ENCODE measurements at regions not wholly inside any gene's neighbourhood (a gene's known extent, or its start where the extent isn't known, plus 50 kb on each side); places are given as distances from the start of the nearest gene placed in this dataset.

DNA sequence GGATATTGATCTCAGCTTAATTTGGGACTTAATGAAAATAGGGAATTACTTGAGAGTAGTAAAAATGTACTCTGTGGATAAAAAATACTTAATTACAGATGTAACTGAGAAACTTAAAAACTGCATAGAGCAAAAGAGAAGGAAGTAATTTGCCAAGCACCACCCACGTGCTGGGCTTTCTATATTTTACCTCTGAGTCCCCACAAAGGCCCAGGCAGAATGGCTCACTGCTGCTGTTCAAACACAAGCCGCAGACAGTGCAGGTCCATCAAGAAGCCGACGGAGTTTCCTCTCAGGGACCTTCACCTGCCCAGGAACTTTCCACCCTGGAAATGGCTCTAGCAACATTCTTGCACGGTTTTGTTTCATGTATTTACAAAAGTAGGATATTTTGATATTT, 77.2 kb upstream of the TRPM1 start:
- TF ChIP-seq POLR2A (IDR thresholded peaks at IDR 0.05) (no peak), POLR2AphosphoS5 (IDR thresholded peaks at IDR 0.05) (no peak)
- TF ChIP-seq, protein P1, sequence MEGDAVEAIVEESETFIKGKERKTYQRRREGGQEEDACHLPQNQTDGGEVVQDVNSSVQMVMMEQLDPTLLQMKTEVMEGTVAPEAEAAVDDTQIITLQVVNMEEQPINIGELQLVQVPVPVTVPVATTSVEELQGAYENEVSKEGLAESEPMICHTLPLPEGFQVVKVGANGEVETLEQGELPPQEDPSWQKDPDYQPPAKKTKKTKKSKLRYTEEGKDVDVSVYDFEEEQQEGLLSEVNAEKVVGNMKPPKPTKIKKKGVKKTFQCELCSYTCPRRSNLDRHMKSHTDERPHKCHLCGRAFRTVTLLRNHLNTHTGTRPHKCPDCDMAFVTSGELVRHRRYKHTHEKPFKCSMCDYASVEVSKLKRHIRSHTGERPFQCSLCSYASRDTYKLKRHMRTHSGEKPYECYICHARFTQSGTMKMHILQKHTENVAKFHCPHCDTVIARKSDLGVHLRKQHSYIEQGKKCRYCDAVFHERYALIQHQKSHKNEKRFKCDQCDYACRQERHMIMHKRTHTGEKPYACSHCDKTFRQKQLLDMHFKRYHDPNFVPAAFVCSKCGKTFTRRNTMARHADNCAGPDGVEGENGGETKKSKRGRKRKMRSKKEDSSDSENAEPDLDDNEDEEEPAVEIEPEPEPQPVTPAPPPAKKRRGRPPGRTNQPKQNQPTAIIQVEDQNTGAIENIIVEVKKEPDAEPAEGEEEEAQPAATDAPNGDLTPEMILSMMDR (IDR thresholded peaks at IDR 0.05), result no peak

Data from upper lobe of left lung (tissue), 4 donors.